Thoracic aorta (tissue), 2 donors: ENCODE measurements at regions not wholly inside any gene's neighbourhood (a gene's known extent, or its start where the extent isn't known, plus 50 kb on each side); places are given as distances from the start of the nearest gene placed in this dataset.
"Not testable (repeated sequence)": the region's sequence is repeated elsewhere in the genome, so short reads cannot be mapped to it uniquely, and the experiment has no call there.

Experiments
- ATAC-seq: fragments of 150-250 bp; one replicate; pipeline ENCODE4 v1.8.0; 2017; ENCODE audit warnings: low read depth; ENCODE audit not compliant: insufficient number of reproducible peaks, low FRiP score
- DNase-seq: peaks from one replicate; pipeline ENCODE4 v3.0.0-alpha.2; 2020; ENCODE audit warnings: low spot score
- H3K27ac ChIP-seq, 2 donors: fragments of 200-600 bp; sonication (generic); 1 replicate in 1 of 2; 2 replicates in 1 of 2; pipeline ENCODE4 v1.5.1; 2016; ENCODE audit warnings: mild to moderate bottlenecking in 2 of 2, moderate library complexity in 2 of 2
- H3K27me3 ChIP-seq: fragments of 200-600 bp; sonication (generic); replicated peaks from 2 replicates; pipeline ENCODE4 v1.6.0; 2016; ENCODE audit warnings: mild to moderate bottlenecking; ENCODE audit not compliant: insufficient read depth
- H3K36me3 ChIP-seq: fragments of 200-600 bp; sonication (generic); one replicate; pipeline ENCODE4 v1.5.1; 2016
- H3K4me1 ChIP-seq, 2 donors: fragments of 200-600 bp; sonication (generic); 1 replicate in 1 of 2; 2 replicates in 1 of 2; pipeline versions ENCODE4 v1.5.1 to v1.6.0; 2016; ENCODE audit warnings: low read depth in 2 of 2, mild to moderate bottlenecking in 1 of 2; ENCODE audit not compliant: control insufficient read depth in 1 of 2
- H3K4me3 ChIP-seq: fragments of 200-600 bp; sonication (generic); 2 replicates; pipeline ENCODE4 v1.5.1; 2016; ENCODE audit warnings: mild to moderate bottlenecking
- H3K9me3 ChIP-seq: fragments of 200-600 bp; sonication (generic); 2 replicates; pipeline ENCODE4 v1.5.1; 2016
- TF ChIP-seq, protein P1 (sequence below): fragments of 200-600 bp; sonication (generic); IDR thresholded peaks from one replicate; pipeline ENCODE4 v1.5.1; 2019; ENCODE audit warnings: antibody characterized with exemption

DNA sequence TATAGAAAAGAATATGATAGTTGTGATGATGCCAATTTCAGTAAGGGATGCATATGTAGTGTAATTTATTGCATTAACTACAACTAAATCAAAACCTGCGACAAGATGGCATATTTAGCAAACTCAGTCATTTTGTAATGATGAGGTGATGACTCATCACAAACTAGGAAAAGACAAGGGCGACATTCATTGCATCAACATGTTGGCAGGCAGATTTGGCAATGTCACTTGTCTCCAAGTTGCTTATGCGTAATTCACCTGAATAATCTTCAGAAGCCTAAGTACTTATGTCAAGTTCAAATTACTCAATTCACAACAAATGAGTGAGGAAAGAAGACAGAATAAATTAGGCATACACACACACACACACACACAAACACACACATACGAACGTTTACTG, 273.2 kb upstream of the RGPD4 start:
- no peak overlapping the region for H3K4me3 ChIP-seq
- H3K4me1 ChIP-seq: no peaks in the 10 kb centered on the region
- no peak overlapping the region for H3K27ac ChIP-seq
- no peaks in the 10 kb centered on the region for H3K36me3 ChIP-seq
- ATAC-seq: no peak
- no peaks in the 10 kb centered on the region for H3K27me3 ChIP-seq
- DNase-seq: no peak
- H3K9me3 ChIP-seq: peaks cover 4% of the 10 kb centered on the region
- TF ChIP-seq, protein P1, sequence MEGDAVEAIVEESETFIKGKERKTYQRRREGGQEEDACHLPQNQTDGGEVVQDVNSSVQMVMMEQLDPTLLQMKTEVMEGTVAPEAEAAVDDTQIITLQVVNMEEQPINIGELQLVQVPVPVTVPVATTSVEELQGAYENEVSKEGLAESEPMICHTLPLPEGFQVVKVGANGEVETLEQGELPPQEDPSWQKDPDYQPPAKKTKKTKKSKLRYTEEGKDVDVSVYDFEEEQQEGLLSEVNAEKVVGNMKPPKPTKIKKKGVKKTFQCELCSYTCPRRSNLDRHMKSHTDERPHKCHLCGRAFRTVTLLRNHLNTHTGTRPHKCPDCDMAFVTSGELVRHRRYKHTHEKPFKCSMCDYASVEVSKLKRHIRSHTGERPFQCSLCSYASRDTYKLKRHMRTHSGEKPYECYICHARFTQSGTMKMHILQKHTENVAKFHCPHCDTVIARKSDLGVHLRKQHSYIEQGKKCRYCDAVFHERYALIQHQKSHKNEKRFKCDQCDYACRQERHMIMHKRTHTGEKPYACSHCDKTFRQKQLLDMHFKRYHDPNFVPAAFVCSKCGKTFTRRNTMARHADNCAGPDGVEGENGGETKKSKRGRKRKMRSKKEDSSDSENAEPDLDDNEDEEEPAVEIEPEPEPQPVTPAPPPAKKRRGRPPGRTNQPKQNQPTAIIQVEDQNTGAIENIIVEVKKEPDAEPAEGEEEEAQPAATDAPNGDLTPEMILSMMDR: no peak

GRCh38 chr2:107556038-107556627, 270.6 kb upstream of the RGPD4 start:
- no peak overlapping the region for H3K4me3 ChIP-seq
- no peaks in the 10 kb centered on the region for H3K27me3 ChIP-seq
- TF ChIP-seq, protein P1: no peak
- ATAC-seq (no peak), DNase-seq (no peak)
- peaks cover 4% of the 10 kb centered on the region for H3K9me3 ChIP-seq
- H3K27ac ChIP-seq: no peak overlapping the region
- no peaks in the 10 kb centered on the region for H3K36me3 ChIP-seq
- no peaks in the 10 kb centered on the region for H3K4me1 ChIP-seq

DNA sequence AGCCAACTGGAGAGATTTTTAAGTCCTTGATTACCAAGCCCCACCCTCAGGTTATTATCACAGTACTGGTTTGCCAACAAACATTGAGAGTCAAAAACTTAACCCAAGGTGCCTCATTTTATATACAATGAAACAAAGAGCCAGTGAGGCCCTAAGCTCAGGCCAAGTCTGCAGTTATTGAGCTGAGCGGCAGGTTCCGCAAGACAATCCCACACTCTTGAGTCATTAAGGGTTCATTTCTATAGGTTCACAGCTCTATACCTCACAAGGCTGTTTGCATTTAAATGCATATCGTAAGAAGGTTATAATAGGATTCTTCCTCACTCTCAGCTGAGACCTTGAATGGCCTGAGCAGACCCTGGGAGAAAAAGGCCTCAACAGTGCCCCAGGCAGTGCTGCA, 268.4 kb upstream of the RGPD4 start:
- DNase-seq (no peak), ATAC-seq (no peak)
- Histone ChIP-seq H3K27ac (no peak overlapping the region), H3K36me3 (no peaks in the 10 kb centered on the region), H3K27me3 (no peaks in the 10 kb centered on the region), H3K4me3 (no peak overlapping the region), H3K4me1 (no peaks in the 10 kb centered on the region), H3K9me3 (peaks cover 4% of the 10 kb centered on the region)
- TF ChIP-seq, protein P1: no peak

GRCh38 chr2:107569496-107569895, 257.2 kb upstream of the RGPD4 start:
- TF ChIP-seq, protein P1: no peak
- ATAC-seq (no peak), DNase-seq (no peak)
- Histone ChIP-seq H3K4me3 (no peak overlapping the region), H3K36me3 (no peaks in the 10 kb centered on the region), H3K9me3 (no peaks in the 10 kb centered on the region), H3K27ac (no peak overlapping the region), H3K27me3 (no peaks in the 10 kb centered on the region), H3K4me1 (no peaks in the 10 kb centered on the region)

DNA sequence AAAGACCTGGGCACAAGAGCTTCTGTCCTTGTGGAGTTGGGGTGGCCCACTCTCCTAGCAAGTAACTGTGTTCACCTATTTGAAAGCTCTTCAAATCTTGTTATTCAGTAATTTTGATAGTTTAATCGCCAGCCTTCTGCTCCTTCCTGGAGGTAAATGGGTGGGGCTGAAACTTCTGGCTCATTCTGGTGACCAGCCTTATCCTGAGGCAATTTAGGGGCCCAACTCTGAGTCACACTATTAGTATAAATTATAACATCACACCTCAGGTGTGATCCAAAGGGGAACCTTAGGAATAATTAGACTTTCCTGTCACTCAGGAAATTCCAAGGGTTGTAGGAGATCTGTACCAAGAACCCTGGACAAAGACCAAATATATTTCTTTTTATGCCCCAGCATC, 255.8 kb upstream of the RGPD4 start:
- TF ChIP-seq, protein P1: no peak
- ATAC-seq (no peak), DNase-seq (no peak)
- Histone ChIP-seq H3K36me3 (no peaks in the 10 kb centered on the region), H3K27ac (no peak overlapping the region), H3K27me3 (no peaks in the 10 kb centered on the region), H3K9me3 (no peaks in the 10 kb centered on the region), H3K4me3 (no peak overlapping the region), H3K4me1 (no peaks in the 10 kb centered on the region)

GRCh38 chr2:107572890-107573289, 253.8 kb upstream of the RGPD4 start:
- ATAC-seq, H3K27ac ChIP-seq, H3K9me3 ChIP-seq, H3K4me3 ChIP-seq, H3K4me1 ChIP-seq, H3K27me3 ChIP-seq, H3K36me3 ChIP-seq, DNase-seq: not testable (repeated sequence)
